AML-193 (cell line): ENCODE measurements at regions not wholly inside any gene's neighbourhood (a gene's known extent, or its start where the extent isn't known, plus 50 kb on each side); places are given as distances from the start of the nearest gene placed in this dataset.
"Not testable (repeated sequence)": the region's sequence is repeated elsewhere in the genome, so short reads cannot be mapped to it uniquely, and the experiment has no call there.

Experiments used
- DNase-seq, 2 experiments: peaks; one replicate each; lab custom pipeline; 2025; lab: John Stamatoyannopoulos, UW

- DNase-seq = no peak
Observed at GRCh38 chr15:79156704-79157375, 66.3 kb upstream of the RASGRF1 start.

GRCh38 chr15:79154483-79155135 is 64.0 kb upstream of the RASGRF1 start:
- DNase-seq = no peak

- not testable (repeated sequence) for DNase-seq
Observed at GRCh38 chr15:79144290-79144689, 53.7 kb upstream of the RASGRF1 start.

GRCh38 chr15:79140846-79141570 is 50.4 kb upstream of the RASGRF1 start:
- DNase-seq = no peak
